ENCODE measurements at regions not wholly inside any gene's neighbourhood (a gene's known extent, or its start where the extent isn't known, plus 50 kb on each side); places are given as distances from the start of the nearest gene placed in this dataset.

- TF ChIP-seq POLR2AphosphoS5 (IDR thresholded peaks at IDR 0.05; ENCODE audit: low read depth, low read length) (no peak), FOXP2 (optimal IDR thresholded peaks at IDR 0.05; ENCODE audit: borderline replicate concordance, extremely low read depth, extremely low read length, insufficient read depth) (no peak), REST (IDR thresholded peaks at IDR 0.05; ENCODE audit: insufficient read depth in 1 of 2, low read depth in 2 of 2, low read length in 2 of 2) (no peak), TAF1 (IDR thresholded peaks at IDR 0.05; ENCODE audit: borderline replicate concordance, insufficient read depth, low read length) (no peak), SIN3A (IDR thresholded peaks at IDR 0.05; ENCODE audit: borderline replicate concordance, insufficient read depth, low read length) (no peak)
Observed at GRCh38 chr14:81632157-81632556, 98.5 kb upstream of the SEL1L start.
